ENCODE measurements at regions not wholly inside any gene's neighbourhood (a gene's known extent, or its start where the extent isn't known, plus 50 kb on each side); places are given as distances from the start of the nearest gene placed in this dataset.
"Not testable (repeated sequence)": the region's sequence is repeated elsewhere in the genome, so short reads cannot be mapped to it uniquely, and the experiment has no call there.

GRCh38 chr2:17133052-17133671 is 385.1 kb downstream of the RAD51AP2 start:
- DNase-seq (ENCODE audit: low spot score): no peak

GRCh38 chr2:17130627-17131026 is 387.6 kb downstream of the RAD51AP2 start:
- not testable (repeated sequence) for DNase-seq (ENCODE audit: low spot score)

- no peak for DNase-seq (ENCODE audit: low spot score)
Measured at GRCh38 chr2:17125989-17126620, 392.1 kb downstream of the RAD51AP2 start.

GRCh38 chr2:17124575-17125318 is 393.5 kb downstream of the RAD51AP2 start:
- no peak for DNase-seq (ENCODE audit: low spot score)

- no peak for DNase-seq (ENCODE audit: low spot score)
Measured at GRCh38 chr2:17122887-17123501, 395.2 kb downstream of the RAD51AP2 start.

- no peak for DNase-seq (ENCODE audit: low spot score)
Measured at GRCh38 chr2:17115466-17115865, 402.8 kb downstream of the RAD51AP2 start.

- DNase-seq (ENCODE audit: low spot score): no peak
Measured at GRCh38 chr2:17115042-17115441, 403.2 kb downstream of the RAD51AP2 start.

- no peak for DNase-seq (ENCODE audit: low spot score)
Measured at GRCh38 chr2:17107871-17108270, 410.4 kb downstream of the RAD51AP2 start.

- DNase-seq (ENCODE audit: low spot score): no peak
Measured at GRCh38 chr2:17107151-17107550, 411.1 kb downstream of the RAD51AP2 start.

GRCh38 chr2:17106418-17106817 is 411.8 kb downstream of the RAD51AP2 start:
- no peak for DNase-seq (ENCODE audit: low spot score)

GRCh38 chr2:17104454-17104853 is 413.8 kb downstream of the RAD51AP2 start:
- DNase-seq (ENCODE audit: low spot score): no peak

- no peak for DNase-seq (ENCODE audit: low spot score)
Measured at GRCh38 chr2:17101596-17101995, 416.6 kb downstream of the RAD51AP2 start.

GRCh38 chr2:17101091-17101490 is 417.1 kb downstream of the RAD51AP2 start:
- no peak for DNase-seq (ENCODE audit: low spot score)

GRCh38 chr2:17095340-17095739 is 422.9 kb downstream of the RAD51AP2 start:
- no peak for DNase-seq (ENCODE audit: low spot score)

- no peak for DNase-seq (ENCODE audit: low spot score)
Measured at GRCh38 chr2:17093712-17094111, 424.5 kb downstream of the RAD51AP2 start.

- no peak for DNase-seq (ENCODE audit: low spot score)
Measured at GRCh38 chr2:17086990-17087389, 421.4 kb upstream of the CYRIA start.

GRCh38 chr2:17085546-17086202 is 420.0 kb upstream of the CYRIA start:
- no peak for DNase-seq (ENCODE audit: low spot score)

- no peak for DNase-seq (ENCODE audit: low spot score)
Measured at GRCh38 chr2:17084877-17085276, 419.2 kb upstream of the CYRIA start.

- DNase-seq (ENCODE audit: low spot score): no peak
Measured at GRCh38 chr2:17083902-17084301, 418.3 kb upstream of the CYRIA start.

GRCh38 chr2:17079262-17079661 is 413.6 kb upstream of the CYRIA start:
- no peak for DNase-seq (ENCODE audit: low spot score)

GRCh38 chr2:17076533-17076932 is 410.9 kb upstream of the CYRIA start:
- no peak for DNase-seq (ENCODE audit: low spot score)

- no peak for DNase-seq (ENCODE audit: low spot score)
Measured at GRCh38 chr2:17070711-17071110, 405.1 kb upstream of the CYRIA start.

All from AG08396 (cell line).